GM18519 (cell line): ENCODE measurements at regions not wholly inside any gene's neighbourhood (a gene's known extent, or its start where the extent isn't known, plus 50 kb on each side); places are given as distances from the start of the nearest gene placed in this dataset.
"Not testable (repeated sequence)": the region's sequence is repeated elsewhere in the genome, so short reads cannot be mapped to it uniquely, and the experiment has no call there.

Experiments used
- ATAC-seq: cut with Tn5 transposase; IDR thresholded peaks from one replicate; pipeline ENCODE4 v1.9.1; 2021; ENCODE audit warnings: mild to moderate bottlenecking, moderate library complexity; ENCODE audit not compliant: unreplicated experiment, low FRiP score

- no peak for ATAC-seq
These were observed 51.6 kb upstream of the BLTP1 start for GRCh38 chr4:122100508-122100907.

GRCh38 chr4:122099896-122100295 lies 52.2 kb upstream of the BLTP1 start:
- ATAC-seq, result no peak

DNA sequence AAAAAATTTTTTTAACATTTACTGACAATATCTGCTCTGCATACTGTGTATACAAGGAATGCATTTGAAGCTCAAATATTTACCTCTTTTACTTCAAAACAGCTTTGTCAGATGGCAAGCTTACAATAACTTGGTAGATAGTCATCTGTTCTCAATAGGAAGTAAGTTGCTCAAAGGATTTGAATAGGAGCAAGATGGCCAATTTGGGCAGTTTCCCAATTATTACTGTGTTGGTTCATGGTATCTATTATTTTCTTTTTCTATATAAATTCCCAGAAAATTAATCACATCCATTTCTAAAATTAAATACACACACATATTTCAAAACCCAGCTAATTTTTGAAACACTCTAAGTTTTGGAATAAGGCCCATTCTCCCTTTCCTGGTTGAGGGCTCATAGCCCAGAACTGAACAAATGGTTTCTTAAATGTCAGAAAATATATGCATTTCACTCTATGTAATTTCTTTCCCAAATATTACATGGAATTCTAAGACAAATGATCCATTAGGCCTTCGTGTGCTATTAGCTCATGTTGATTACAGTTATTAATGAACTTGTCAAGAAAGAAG lies 60.2 kb upstream of the BLTP1 start:
- ATAC-seq, result no peak

DNA sequence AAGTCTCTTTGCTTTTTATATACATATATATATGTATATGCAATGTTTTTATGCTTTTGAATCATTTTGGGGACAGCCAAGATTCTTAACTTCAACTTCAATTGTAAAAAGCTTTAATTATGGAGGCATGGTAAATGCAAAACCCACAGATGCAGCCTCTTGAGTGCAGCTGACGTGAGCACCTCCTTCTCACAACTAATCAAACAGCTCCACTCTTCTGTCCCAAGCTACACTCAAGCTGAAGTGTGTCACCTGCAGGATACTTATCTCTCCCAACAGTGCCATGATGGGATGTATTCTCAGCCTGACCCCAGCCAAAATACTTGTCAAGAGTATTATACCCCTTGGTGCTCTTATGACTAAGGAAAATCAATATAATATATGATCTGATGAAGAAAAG lies 60.7 kb upstream of the BLTP1 start:
- no peak for ATAC-seq

DNA sequence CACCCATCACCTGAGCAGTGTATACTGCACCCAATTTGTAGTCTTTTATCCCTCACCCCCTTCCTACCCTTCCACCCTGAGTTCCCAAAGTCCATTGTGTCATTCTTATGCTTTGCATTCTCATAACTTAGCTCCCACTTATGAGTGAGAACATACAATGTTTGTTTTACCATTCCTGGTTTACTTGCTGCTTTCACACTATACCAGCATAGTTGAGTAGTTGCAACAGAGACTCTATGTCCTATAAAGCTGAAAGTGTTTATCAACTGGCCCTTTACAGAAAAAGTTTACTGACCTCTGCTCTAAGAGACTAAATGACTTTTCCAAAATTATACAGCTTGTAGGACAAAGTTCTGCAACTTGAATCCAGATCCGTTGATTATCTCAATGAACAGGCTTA lies 61.1 kb upstream of the BLTP1 start:
- no peak for ATAC-seq

DNA sequence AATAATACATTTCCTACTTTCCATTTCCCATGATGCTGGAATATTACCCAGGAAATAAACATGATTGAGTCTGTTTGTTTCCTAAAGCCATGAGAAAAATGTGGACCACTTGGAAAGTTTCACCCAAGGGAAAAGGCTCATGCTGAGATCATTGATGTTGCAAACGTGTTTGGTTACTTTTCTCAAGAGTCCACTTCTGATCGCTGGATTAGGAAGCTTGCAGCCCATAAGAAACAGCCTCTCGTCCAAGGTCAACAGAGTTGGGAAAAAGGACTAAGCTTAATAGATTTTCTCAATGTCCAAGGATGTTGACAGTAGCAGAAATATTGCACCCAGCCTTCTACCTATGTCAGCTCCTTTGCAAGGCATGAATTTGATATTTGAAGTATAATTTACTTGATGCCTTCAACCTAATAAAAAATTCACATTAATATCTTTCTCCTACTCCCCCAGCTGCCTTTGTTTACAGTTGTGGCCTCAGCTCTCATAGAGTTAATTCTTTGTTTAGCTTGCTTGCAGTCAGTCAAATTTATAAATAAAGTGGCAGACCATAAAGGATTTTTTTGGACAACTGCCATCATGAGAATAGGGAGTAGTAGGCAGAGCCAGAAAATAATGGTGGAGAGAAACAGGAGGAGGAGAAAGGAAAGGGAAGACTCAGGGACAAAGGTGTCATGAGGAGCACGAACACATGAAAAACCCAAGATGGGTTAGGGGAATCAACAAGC lies 65.6 kb upstream of the BLTP1 start:
- ATAC-seq, result no peak

DNA sequence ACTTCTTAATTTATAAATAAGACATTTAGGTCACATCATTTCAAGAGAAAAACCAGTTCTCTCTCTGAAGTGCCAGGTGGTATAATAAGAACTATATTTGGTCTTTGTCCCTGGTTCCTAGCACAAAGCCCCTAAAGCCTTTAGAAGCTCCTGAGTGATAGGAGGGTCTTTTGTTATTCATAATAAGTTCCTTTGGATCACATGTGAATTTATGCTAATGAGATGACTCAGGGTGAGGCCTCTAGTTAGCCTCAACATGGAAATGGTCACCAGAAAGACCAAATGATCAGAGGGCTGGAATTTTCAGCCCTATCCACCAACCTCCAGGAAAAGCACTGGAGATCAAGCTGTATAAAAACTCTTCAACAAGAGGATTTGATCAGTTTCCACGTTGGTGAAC lies 68.1 kb upstream of the BLTP1 start:
- ATAC-seq, result no peak

DNA sequence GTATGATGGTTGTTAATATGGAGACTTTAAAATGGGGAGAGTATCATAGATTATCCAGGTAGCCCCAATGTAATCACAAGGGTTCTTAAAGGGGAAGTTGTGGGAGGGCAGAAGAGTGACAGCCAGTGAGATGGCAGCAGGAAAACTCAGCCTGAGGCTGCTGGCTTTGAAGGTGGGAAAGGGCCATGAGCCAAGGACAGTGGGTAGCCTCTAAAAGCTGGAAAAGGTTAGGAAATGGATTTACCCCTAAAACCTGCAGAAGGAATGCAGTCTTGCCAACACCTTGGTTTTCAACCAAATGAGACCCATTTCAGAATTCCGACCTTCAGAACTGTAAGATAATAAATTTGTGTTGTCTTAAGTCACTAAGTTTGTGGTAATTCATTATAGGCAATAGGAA lies 68.8 kb upstream of the BLTP1 start:
- ATAC-seq, result no peak

DNA sequence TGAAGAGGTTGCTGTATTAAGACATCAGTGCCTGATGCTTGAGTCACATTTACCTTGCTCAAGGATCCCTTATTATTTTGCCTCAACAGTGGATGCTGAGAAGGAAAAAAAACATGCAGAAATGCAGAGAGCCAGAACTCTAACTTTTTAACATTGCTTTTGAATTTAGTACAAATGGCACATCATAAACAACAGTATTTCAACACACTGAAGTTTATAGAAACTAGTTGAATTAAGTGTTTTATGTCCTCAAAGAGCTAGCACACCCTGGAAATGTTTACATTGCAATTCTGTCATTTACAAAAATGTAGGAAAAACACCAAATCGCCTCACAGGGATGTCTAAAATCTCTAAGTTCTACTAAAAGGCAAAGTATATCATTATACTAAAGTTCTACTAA lies 69.5 kb upstream of the BLTP1 start:
- ATAC-seq, result no peak

DNA sequence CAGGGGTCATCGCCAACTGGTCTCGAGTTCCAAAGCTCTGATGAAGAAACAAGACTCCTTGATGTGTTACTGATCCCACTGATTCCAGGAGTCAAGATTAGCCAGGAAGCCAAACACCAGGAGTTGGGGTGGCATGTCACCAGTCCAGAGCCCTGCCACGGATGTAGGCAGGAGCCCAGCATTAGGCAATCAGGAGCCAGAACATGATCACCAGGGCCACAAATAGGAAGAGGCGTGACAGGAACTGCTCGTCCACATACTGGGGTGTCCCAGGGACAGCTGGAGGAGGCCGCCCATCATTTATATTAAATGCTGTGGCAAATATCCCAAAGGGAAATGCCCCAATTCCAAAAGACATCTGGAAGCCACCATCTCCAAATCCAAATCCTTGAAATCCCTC lies 74.5 kb upstream of the BLTP1 start:
- not testable (repeated sequence) for ATAC-seq

DNA sequence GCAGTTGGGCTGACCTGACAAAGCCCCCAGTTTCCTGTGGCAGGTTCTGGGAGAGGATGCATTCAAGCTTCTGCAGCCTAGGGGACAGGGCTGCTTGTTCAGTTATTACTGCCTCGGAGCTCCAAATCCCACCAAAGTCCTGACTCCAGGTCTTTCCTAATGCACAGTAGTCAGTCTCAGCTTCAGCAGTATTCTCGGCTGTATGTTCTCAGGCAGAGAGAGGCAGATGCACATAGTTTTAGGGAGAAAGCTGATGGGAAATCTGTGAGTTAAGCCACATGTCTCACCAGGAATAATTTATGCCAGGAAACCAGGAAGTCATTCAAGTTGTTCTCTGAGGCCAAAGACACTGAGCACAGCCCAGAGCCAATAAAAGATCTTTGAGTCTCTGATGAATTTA lies 75.3 kb upstream of the BLTP1 start:
- not testable (repeated sequence) for ATAC-seq

DNA sequence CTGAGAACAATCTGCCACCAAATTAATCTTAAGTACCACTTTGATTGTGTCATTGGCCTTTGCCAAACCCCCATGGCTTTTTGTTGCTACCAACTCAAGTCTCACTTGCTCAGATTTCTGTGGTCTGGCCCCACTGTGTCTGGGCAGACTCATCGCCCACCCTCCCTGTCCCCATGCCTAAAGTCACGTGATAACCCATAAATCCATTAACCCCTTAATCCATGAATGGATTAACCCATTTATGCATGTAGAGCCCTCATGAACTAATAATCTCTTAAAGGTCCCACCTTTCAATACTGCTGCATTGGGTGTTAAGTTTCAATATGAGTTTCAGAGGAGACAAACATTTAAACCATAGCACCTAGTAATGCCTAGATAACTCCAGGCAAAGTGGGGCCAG lies 78.5 kb upstream of the BLTP1 start:
- no peak for ATAC-seq

- ATAC-seq, result no peak
These were observed 86.2 kb upstream of the BLTP1 start for GRCh38 chr4:122065915-122066314.

DNA sequence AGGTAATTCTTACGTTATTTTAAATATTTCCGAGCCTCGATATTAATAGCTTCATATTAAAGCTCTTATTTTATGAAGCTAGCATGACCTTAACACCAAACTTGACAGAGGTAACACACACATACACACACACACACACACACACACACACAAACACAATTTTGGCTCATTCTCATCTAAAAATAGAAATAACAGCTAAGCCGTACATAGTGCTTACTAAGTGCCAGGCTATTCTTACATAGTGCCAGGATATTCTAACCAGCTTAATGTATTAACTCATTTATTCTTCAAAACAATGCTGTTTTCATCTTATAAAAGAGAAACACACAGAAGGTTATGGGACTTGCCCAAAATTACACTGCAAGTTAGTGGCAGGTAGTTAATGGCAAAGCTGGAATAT lies 87.0 kb upstream of the BLTP1 start:
- ATAC-seq, result no peak

- ATAC-seq, result no peak
These were observed 98.9 kb upstream of the BLTP1 start for GRCh38 chr4:122053186-122053585.

GRCh38 chr4:122052677-122053076 lies 99.5 kb upstream of the BLTP1 start:
- no peak for ATAC-seq

DNA sequence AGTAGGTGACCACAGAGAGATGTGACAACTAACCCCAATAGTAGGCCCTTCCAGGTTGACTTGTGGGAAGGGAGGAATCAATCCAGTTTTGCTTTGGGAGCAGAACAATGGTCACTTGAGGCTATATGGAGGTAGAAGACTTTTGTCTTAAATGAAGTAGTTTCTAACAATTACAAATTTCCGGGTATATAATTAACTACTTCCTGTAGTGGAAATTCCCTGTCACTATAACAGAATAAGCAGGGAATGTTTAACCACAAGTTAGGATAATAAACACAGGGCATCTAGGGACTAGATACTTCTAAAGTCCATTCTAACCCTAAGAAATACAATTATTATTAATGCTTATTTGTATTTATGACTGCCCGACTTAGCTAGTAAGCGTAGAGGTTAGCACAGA lies 99.0 kb upstream of the TRPC3 start:
- ATAC-seq, result no peak

- no peak for ATAC-seq
These were observed 95.9 kb upstream of the TRPC3 start for GRCh38 chr4:122047456-122048425.

DNA sequence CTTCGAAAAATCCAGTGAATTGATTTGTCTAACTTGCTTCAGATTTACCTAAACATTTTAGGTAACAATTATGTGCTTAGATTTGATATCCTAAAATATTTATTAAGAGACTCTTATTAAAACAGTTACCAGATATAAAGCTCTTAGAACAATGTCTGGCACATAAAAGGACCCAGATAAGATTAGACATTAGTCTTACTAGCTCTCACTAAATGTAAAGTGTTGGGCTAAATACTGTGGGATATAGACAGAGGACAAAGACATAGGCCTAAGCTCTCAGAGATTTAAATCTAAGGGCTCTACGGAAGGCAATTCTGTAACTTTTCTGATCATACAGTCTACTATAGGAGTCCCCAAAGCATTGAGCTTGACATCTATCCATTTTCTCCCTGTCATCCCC lies 94.4 kb upstream of the TRPC3 start:
- ATAC-seq, result no peak

DNA sequence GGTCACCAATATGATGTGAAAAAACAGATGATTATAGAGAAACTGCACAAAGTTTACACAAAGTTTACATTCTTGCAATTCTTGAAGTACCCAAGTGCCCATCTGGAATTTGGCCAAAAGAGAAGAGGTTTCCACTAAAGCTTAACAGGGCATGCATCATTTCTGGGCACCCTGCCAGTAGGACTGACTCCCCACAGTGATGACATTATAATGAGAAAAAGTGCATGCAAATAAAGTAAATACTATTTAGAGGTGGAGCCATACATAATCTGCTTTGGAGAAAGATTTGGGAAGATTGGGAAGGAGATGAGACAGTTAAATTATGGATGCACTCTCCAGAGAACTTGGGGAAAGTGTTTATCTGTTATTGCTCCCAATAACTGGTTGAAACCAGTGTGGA lies 93.7 kb upstream of the TRPC3 start:
- ATAC-seq, result no peak

GRCh38 chr4:122044501-122044900 lies 92.6 kb upstream of the TRPC3 start:
- no peak for ATAC-seq
